IMR-90 (cell line): ENCODE measurements at regions not wholly inside any gene's neighbourhood (a gene's known extent, or its start where the extent isn't known, plus 50 kb on each side); places are given as distances from the start of the nearest gene placed in this dataset.

ENCODE experiments used
- ATAC-seq: fragments of 200-7000 bp; cut with Tn5 transposase; 2 replicates; pipeline ENCODE4 v1.9.1; 2020; ENCODE audit warnings: low read depth, mild to moderate bottlenecking, moderate library complexity
- BruUV-seq: library from RNA; stranded (reverse); fragments of 400-500 nt; replicated peaks from 2 replicates; lab custom pipeline; 2021; lab: Mats Ljungman, UMichigan
- CTCF ChIA-PET: fragments of 300-600 bp; formaldehyde crosslinking; extraction: SDS; loops from one replicate; lab custom pipeline; 2021; ENCODE audit warnings: antibody characterized with exemption; lab: Yijun Ruan, JAX
- POLR2A ChIA-PET: fragments of 300-600 bp; sonication (Branson Sonifier 250); formaldehyde crosslinking; loops from one replicate; lab custom pipeline; 2022; ENCODE audit warnings: antibody characterized with exemption; ENCODE audit not compliant: unreplicated experiment; lab: Charles Lee
- DNase-seq: peaks from one replicate; pipeline ENCODE4 v3.0.0; 2013
- H2AFZ ChIP-seq: replicated peaks from 2 replicates; pipeline ENCODE3; 2013; ENCODE audit warnings: low read length, mild to moderate bottlenecking; ENCODE audit not compliant: poor library complexity
- H2AK5ac ChIP-seq: 2 replicates; pipeline ENCODE4 v1.6.1; 2013; ENCODE audit warnings: low read depth, low read length, inconsistent platforms
- H2AK9ac ChIP-seq: replicated peaks from 2 replicates; pipeline ENCODE3; 2013; ENCODE audit warnings: mild to moderate bottlenecking, low read depth, low read length, moderate library complexity; ENCODE audit not compliant: poor library complexity
- H2BK120ac ChIP-seq: 2 replicates; pipeline ENCODE4 v1.6.1; 2013; ENCODE audit warnings: low read depth, low read length, inconsistent platforms
- H2BK15ac ChIP-seq: 3 replicates; pipeline ENCODE4 v1.6.1; 2013; ENCODE audit warnings: low read depth, low read length, inconsistent platforms
- H2BK20ac ChIP-seq: 2 replicates; pipeline ENCODE4 v1.6.1; 2013; ENCODE audit warnings: low read depth, mild to moderate bottlenecking, inconsistent platforms, low read length, moderate library complexity
- H2BK5ac ChIP-seq: 2 replicates; pipeline ENCODE4 v1.6.1; 2013; ENCODE audit warnings: mild to moderate bottlenecking, low read depth, low read length, inconsistent platforms; ENCODE audit not compliant: poor library complexity, severe bottlenecking
- H3K14ac ChIP-seq: replicated peaks from 2 replicates; pipeline ENCODE4 v1.6.1; 2013; ENCODE audit warnings: low read depth, low read length, inconsistent platforms
- H3K18ac ChIP-seq: 2 replicates; pipeline ENCODE4 v1.6.1; 2013; ENCODE audit warnings: low read depth, low read length, control low read depth
- H3K23ac ChIP-seq: 2 replicates; pipeline ENCODE4 v1.6.1; 2013; ENCODE audit warnings: low read depth, low read length, inconsistent platforms
- H3K27ac ChIP-seq: 2 replicates; pipeline ENCODE4 v1.5.1; 2013; ENCODE audit warnings: mild to moderate bottlenecking, control low read depth, low read length; ENCODE audit not compliant: insufficient read depth
- H3K27me3 ChIP-seq: 2 replicates; pipeline ENCODE4 v1.6.1; 2013; ENCODE audit warnings: low read length; ENCODE audit not compliant: control insufficient read depth, insufficient read depth
- H3K36me3 ChIP-seq: 2 replicates; pipeline ENCODE4 v1.6.1; 2013; ENCODE audit warnings: low read length, mixed read lengths; ENCODE audit not compliant: control insufficient read depth, insufficient read depth
- H3K4ac ChIP-seq: 2 replicates; pipeline ENCODE4 v1.6.1; 2013; ENCODE audit warnings: low read depth, low read length, inconsistent platforms
- H3K4me1 ChIP-seq: 2 replicates; pipeline ENCODE4 v1.6.1; 2013; ENCODE audit warnings: low read length, mixed read lengths; ENCODE audit not compliant: control insufficient read depth, insufficient read depth
- H3K4me2 ChIP-seq: 2 replicates; pipeline ENCODE4 v1.6.1; 2013; ENCODE audit warnings: low read depth, mild to moderate bottlenecking, control low read depth, low read length, moderate library complexity
- H3K4me3 ChIP-seq: 2 replicates; pipeline ENCODE4 v1.5.1; 2013; ENCODE audit warnings: low read depth, mild to moderate bottlenecking, control low read depth, low read length, moderate library complexity; ENCODE audit not compliant: insufficient read depth
- H3K56ac ChIP-seq: 2 replicates; pipeline ENCODE4 v1.6.1; 2013; ENCODE audit warnings: low read length, inconsistent platforms; ENCODE audit not compliant: insufficient read depth; ENCODE audit errors: extremely low read depth
- H3K79me1 ChIP-seq, 2 experiments: 2 replicates each; pipeline ENCODE4 v1.6.1; 2013; ENCODE audit warnings: low read length in 2 of 2, inconsistent platforms in 1 of 2, low read depth in 1 of 2
- H3K9ac ChIP-seq: 2 replicates; pipeline ENCODE4 v1.6.1; 2013; ENCODE audit warnings: low read depth, low read length, control low read depth
- H3K9me1 ChIP-seq: 2 replicates; pipeline ENCODE4 v1.6.1; 2013; ENCODE audit warnings: low read length, inconsistent platforms; ENCODE audit not compliant: insufficient read depth
- H3K9me3 ChIP-seq: 2 replicates; pipeline ENCODE4 v1.6.1; 2013; ENCODE audit warnings: low read length; ENCODE audit not compliant: control insufficient read depth, insufficient read depth
- H4K20me1 ChIP-seq: 2 replicates; pipeline ENCODE4 v1.6.1; 2013; ENCODE audit warnings: low read length, inconsistent platforms; ENCODE audit not compliant: insufficient read depth
- H4K5ac ChIP-seq: 2 replicates; pipeline ENCODE4 v1.6.1; 2013; ENCODE audit warnings: mild to moderate bottlenecking, low read depth, low read length, control low read depth
- H4K8ac ChIP-seq, 2 experiments: 2 replicates each; pipeline ENCODE4 v1.6.1; 2013; ENCODE audit warnings: low read depth in 2 of 2, low read length in 2 of 2, control low read depth in 1 of 2, inconsistent platforms in 1 of 2
- H4K91ac ChIP-seq: 2 replicates; pipeline ENCODE4 v1.6.1; 2013; ENCODE audit warnings: low read depth, low read length, inconsistent platforms; ENCODE audit not compliant: insufficient read depth
- MXI1 ChIP-seq: IDR thresholded peaks from 2 replicates; pipeline ENCODE4 v1.6.1; 2012; ENCODE audit warnings: low read depth, mild to moderate bottlenecking, low read length, moderate library complexity, borderline replicate concordance
- NFE2L2 ChIP-seq: fragments of 150-350 bp; IDR thresholded peaks from 2 replicates; pipeline ENCODE4 v1.6.1; 2016; ENCODE audit warnings: low read depth, mild to moderate bottlenecking, low read length
- WGBS, 2 experiments: methylation state at CpG; one replicate each; pipeline versions ENCODE4 v1.1.5 to v1.1.7; 2013; ENCODE audit warnings: missing lambda C conversion rate in 2 of 2; ENCODE audit not compliant: insufficient read length in 1 of 2; ENCODE audit errors: extremely low coverage in 2 of 2; 5-methylcytosine and 5-hydroxymethylcytosine counted together
- dilution Hi-C: fragments of 300-500 bp; cut with HindIII; formaldehyde crosslinking; loops from one replicate; pipeline ENCODE4 v1.14.3; 2018; ENCODE audit warnings: low sequenced_read_pairs; ENCODE audit not compliant: unreplicated experiment
- in situ Hi-C: fragments of 300-500 bp; cut with MboI; formaldehyde crosslinking; loops from 3 replicates; pipeline ENCODE4 v1.14.3; 2019; ENCODE audit warnings: low sequenced_read_pairs, inconsistent platforms, mixed read lengths
- intact Hi-C: fragments of 100-400 bp; cut with micrococcal nuclease; formaldehyde crosslinking; loops from 2 replicates; pipeline ENCODE4 v1.10.0; 2022

DNA sequence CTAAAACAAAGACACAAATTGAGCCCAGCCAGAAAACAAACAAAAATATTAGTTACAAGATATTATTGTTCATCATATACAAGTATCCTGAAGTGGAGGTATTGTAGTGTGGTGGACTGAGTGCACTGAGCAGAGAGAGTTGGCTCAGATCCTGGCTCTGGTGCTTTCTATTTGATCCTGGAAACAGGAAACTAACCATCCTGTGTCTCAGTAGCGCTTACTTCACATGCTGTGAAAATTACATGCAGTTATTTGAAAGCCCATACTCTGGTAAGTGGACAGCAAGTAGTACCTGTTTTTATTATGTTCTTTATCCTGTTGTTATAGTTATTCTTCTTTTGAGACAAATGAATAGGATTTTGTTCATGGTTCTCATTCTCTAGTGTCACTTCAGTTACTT is 84.3 kb upstream of the CRIM1 start:
- dilution Hi-C loops (no loop called here), in situ Hi-C loops (no loop called here), intact Hi-C loops (no loop called here)
- H4K20me1 ChIP-seq, result no peaks in the 10 kb centered on the region
- no peak overlapping the region for H4K8ac ChIP-seq
- ATAC-seq (no peak), DNase-seq (no peak)
- no peak overlapping the region for H3K4me2 ChIP-seq
- H2AK5ac ChIP-seq, result no peak overlapping the region
- BruUV-seq, result no TSS peak
- no peaks in the 10 kb centered on the region for H3K27me3 ChIP-seq
- POLR2A ChIA-PET, result no interaction called here
- H3K27ac ChIP-seq, result no peak overlapping the region
- H2AK9ac ChIP-seq, result no peak overlapping the region
- H3K9ac ChIP-seq, result no peak overlapping the region
- H4K91ac ChIP-seq, result no peak overlapping the region
- H3K18ac ChIP-seq, result no peak overlapping the region
- H3K4me1 ChIP-seq, result no peaks in the 10 kb centered on the region
- no peak overlapping the region for H3K14ac ChIP-seq
- no peak overlapping the region for H3K4ac ChIP-seq
- H3K4me3 ChIP-seq, result no peak overlapping the region
- H2BK15ac ChIP-seq, result no peak overlapping the region
- no peak overlapping the region for H2BK20ac ChIP-seq
- H3K79me1 ChIP-seq, result no peaks in the 10 kb centered on the region
- no peak overlapping the region for H2AFZ ChIP-seq
- H2BK5ac ChIP-seq, result no peak overlapping the region
- 0 out of 2 replicates have a peak, but pooled peaks cover 2% of the 10 kb centered on the region for H3K9me1 ChIP-seq
- H3K23ac ChIP-seq, result no peak overlapping the region
- no peak overlapping the region for H2BK120ac ChIP-seq
- CTCF ChIA-PET, result interaction anchor here (0.6 kb wide), 1 partner anchor 248 kb away, joined by 3 read pairs; no protein-coding TSS in a partner anchor
- H3K56ac ChIP-seq, result no peak overlapping the region
- no CpG with 5 or more reads among the region's 1 CpG for WGBS, 2 experiments
- no peaks in the 10 kb centered on the region for H3K9me3 ChIP-seq
- H3K36me3 ChIP-seq, result no peaks in the 10 kb centered on the region
- no peak overlapping the region for H4K5ac ChIP-seq
- no peak for TF ChIP-seq NFE2L2
- TF ChIP-seq MXI1, result no peak
